HG02943 (cell line): ENCODE measurements at regions not wholly inside any gene's neighbourhood (a gene's known extent, or its start where the extent isn't known, plus 50 kb on each side); places are given as distances from the start of the nearest gene placed in this dataset.

Source experiments
- ATAC-seq: cut with Tn5 transposase; IDR thresholded peaks from one replicate; pipeline ENCODE4 v1.9.1; 2021; ENCODE audit warnings: mild to moderate bottlenecking, low read depth, moderate library complexity; ENCODE audit not compliant: unreplicated experiment

- no peak for ATAC-seq
Measured at GRCh38 chr12:21993438-21993981, 52.3 kb upstream of the ABCC9 start.

DNA sequence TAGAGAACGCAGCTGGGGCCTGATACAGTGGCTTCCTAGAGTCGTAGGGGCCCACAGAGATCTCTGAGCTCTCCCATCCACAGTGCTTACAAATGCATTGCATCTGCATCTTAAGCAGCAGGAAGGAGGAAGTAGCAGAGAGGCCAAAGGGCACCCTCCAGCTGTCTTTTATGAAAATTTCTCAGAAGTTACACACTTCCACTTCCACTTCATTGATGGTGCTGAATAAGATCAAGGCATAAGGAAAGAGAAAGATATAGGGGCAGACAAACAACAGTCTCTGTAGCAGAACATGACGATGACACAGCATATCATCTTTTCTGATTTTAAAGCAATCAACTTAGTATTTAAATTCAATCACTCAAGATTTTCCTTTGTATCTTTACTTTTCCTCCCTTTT, 51.6 kb upstream of the ABCC9 start:
- peak; percentile 94 for ATAC-seq

- ATAC-seq: no peak
Measured at GRCh38 chr12:21991526-21991925, 50.3 kb upstream of the ABCC9 start.
